Gastroesophageal sphincter (tissue), 4 donors: ENCODE measurements at regions not wholly inside any gene's neighbourhood (a gene's known extent, or its start where the extent isn't known, plus 50 kb on each side); places are given as distances from the start of the nearest gene placed in this dataset.

ENCODE experiments used
- ATAC-seq: fragments of 150-250 bp; one replicate; pipeline ENCODE4 v1.9.1; 2016; ENCODE audit warnings: mild to moderate bottlenecking, moderate library complexity
- H3K27ac ChIP-seq, 4 donors: fragments of 200-600 bp; sonication (generic) in 3 of 4; 1 replicate in 3 of 4; 2 replicates in 1 of 4; pipeline ENCODE4 v1.5.1; 2016 to 2019
- H3K27me3 ChIP-seq: fragments of 200-600 bp; sonication (generic); one replicate; pipeline ENCODE4 v1.5.1; 2019
- H3K36me3 ChIP-seq, 2 donors: fragments of 200-600 bp; sonication (generic); one replicate each; pipeline ENCODE4 v1.5.1; 2019; ENCODE audit warnings: control low read depth in 1 of 2
- H3K4me1 ChIP-seq, 3 donors: fragments of 200-600 bp; sonication (generic); 1 replicate in 2 of 3; 2 replicates in 1 of 3; pipeline ENCODE4 v1.5.1; 2016 to 2019; ENCODE audit warnings: control low read depth in 2 of 3
- H3K4me3 ChIP-seq, 2 donors: fragments of 200-600 bp; sonication (generic); one replicate each; pipeline ENCODE4 v1.5.1; 2019; ENCODE audit warnings: mild to moderate bottlenecking in 1 of 2, moderate library complexity in 1 of 2
- H3K9me3 ChIP-seq, 3 donors: fragments of 200-600 bp; sonication (generic); one replicate each; pipeline ENCODE4 v1.5.1; 2017 to 2019; ENCODE audit warnings: control low read depth in 2 of 3
- EP300 ChIP-seq: sonication (generic); formaldehyde crosslinking; IDR thresholded peaks from one replicate; pipeline ENCODE4 v1.6.1; 2017; ENCODE audit warnings: antibody characterized with exemption, mild to moderate bottlenecking
- POLR2A ChIP-seq, 2 donors: fragments of 450-650 bp; IDR thresholded peaks; one replicate each; pipeline ENCODE4 v1.6.1; 2017; ENCODE audit warnings: antibody characterized with exemption in 2 of 2, mild to moderate bottlenecking in 2 of 2, moderate library complexity in 1 of 2
- POLR2AphosphoS5 ChIP-seq: sonication (generic); formaldehyde crosslinking; IDR thresholded peaks from one replicate; pipeline ENCODE4 v1.6.1; 2017; ENCODE audit warnings: antibody characterized with exemption
- WGBS, 2 donors: methylation state at CpG; one replicate each; pipeline ENCODE4 v1.1.5; 2018; ENCODE audit warnings: low coverage in 1 of 2; 5-methylcytosine and 5-hydroxymethylcytosine counted together
- TF ChIP-seq, protein P1 (sequence below), 4 experiments: fragments of 200-600 bp in 2 of 4; fragments of 450-650 bp in 2 of 4; sonication (generic) in 1 of 4; IDR thresholded peaks; one replicate each; pipeline ENCODE4 v1.5.1; 2017 to 2019; ENCODE audit warnings: antibody characterized with exemption in 4 of 4, mild to moderate bottlenecking in 2 of 4, moderate library complexity in 2 of 4

DNA sequence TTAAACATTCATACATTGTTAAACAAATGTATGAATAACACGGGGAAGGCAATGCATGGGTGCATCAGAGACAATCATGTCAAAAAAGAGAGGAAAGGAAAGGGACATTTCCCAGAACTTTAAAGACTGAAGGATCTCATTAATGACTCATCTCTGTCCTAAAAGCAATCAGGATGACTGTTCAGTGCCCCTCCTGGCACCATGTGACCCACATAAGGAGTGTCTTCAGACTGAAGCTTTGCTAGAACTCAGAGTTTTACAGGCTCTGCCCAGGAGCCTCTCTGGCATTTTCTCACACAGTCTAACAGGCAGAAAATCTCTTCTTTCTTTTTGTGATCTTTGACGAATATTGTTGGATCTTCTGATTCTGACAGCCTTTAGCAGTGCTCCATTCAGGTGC is 315.3 kb downstream of the OTUD1 start:
- no peaks in the 10 kb centered on the region for H3K4me1 ChIP-seq
- ATAC-seq: no peak
- H3K27ac ChIP-seq: no peak overlapping the region
- H3K27me3 ChIP-seq: peaks cover 15% of the 10 kb centered on the region
- TF ChIP-seq, protein P1, sequence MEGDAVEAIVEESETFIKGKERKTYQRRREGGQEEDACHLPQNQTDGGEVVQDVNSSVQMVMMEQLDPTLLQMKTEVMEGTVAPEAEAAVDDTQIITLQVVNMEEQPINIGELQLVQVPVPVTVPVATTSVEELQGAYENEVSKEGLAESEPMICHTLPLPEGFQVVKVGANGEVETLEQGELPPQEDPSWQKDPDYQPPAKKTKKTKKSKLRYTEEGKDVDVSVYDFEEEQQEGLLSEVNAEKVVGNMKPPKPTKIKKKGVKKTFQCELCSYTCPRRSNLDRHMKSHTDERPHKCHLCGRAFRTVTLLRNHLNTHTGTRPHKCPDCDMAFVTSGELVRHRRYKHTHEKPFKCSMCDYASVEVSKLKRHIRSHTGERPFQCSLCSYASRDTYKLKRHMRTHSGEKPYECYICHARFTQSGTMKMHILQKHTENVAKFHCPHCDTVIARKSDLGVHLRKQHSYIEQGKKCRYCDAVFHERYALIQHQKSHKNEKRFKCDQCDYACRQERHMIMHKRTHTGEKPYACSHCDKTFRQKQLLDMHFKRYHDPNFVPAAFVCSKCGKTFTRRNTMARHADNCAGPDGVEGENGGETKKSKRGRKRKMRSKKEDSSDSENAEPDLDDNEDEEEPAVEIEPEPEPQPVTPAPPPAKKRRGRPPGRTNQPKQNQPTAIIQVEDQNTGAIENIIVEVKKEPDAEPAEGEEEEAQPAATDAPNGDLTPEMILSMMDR (IDR thresholded peaks at IDR 0.05): no peak
- TF ChIP-seq POLR2AphosphoS5 (no peak), EP300 (no peak), POLR2A (IDR thresholded peaks at IDR 0.05) (no peak)
- H3K4me3 ChIP-seq: no peak overlapping the region
- H3K9me3 ChIP-seq: no peaks in the 10 kb centered on the region
- 29 to 70% methylated on average over 1 to 2 of the region's 2 CpGs for WGBS, 2 donors
- no peaks in the 10 kb centered on the region for H3K36me3 ChIP-seq

DNA sequence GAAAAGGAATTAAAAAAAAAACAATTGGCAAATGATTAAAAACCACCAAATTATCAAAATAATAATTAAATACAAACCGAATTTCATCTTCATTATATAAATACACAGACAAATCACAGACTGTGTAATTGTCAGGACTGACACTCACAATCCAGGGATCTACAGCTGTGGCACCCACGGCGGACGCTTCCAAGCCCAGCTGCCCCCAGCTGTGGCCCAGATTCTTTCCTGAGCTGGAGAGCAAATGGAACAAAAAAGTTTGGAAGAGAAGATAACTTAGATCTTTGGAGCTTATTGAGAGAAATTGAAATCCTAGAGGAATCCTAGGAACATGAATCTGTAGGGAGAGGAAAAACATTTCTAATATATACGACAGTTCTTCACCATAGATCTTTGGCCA is 316.1 kb downstream of the OTUD1 start:
- Histone ChIP-seq H3K4me3 (no peak overlapping the region), H3K4me1 (no peaks in the 10 kb centered on the region), H3K36me3 (no peaks in the 10 kb centered on the region), H3K27ac (no peak overlapping the region), H3K9me3 (no peaks in the 10 kb centered on the region), H3K27me3 (peaks cover 11% of the 10 kb centered on the region)
- no peak for ATAC-seq
- TF ChIP-seq, protein P1 (IDR thresholded peaks at IDR 0.05): no peak
- TF ChIP-seq POLR2A (IDR thresholded peaks at IDR 0.05) (no peak), EP300 (no peak), POLR2AphosphoS5 (no peak)
- WGBS, 2 donors: 29 to 62% methylated on average over 4 to 5 of the region's 5 CpGs

DNA sequence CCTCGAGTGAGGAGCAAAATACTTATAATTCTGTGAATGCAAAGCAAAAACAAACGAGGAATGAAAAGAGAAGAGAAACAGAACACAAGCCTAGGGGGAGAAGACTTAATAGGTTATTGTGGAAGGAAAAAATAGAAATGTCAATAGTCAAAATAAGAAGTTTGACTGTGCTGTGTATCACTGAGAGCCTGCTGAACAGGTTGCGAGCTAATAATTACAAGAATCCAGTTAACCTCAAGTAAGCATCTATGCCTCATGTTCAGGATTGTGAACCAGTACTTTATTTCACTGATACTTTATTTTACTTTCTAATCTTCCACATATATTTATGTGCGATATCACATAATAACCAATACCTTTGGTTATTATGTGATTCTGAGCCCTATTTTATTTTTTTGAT is 316.7 kb downstream of the OTUD1 start:
- no peak for ATAC-seq
- Histone ChIP-seq H3K36me3 (no peaks in the 10 kb centered on the region), H3K9me3 (no peaks in the 10 kb centered on the region), H3K27ac (no peak overlapping the region), H3K4me1 (no peaks in the 10 kb centered on the region), H3K4me3 (no peak overlapping the region), H3K27me3 (peaks cover 6% of the 10 kb centered on the region)
- 59 to 91% methylated on average over 2 to 4 of the region's 4 CpGs for WGBS, 2 donors
- TF ChIP-seq POLR2AphosphoS5: no peak
- TF ChIP-seq EP300: no peak
- TF ChIP-seq, protein P1 (IDR thresholded peaks at IDR 0.05): no peak
- TF ChIP-seq POLR2A (IDR thresholded peaks at IDR 0.05): no peak

- WGBS, 2 donors: 60 to 100% methylated on average over 1 of the region's 1 CpG
- no peak overlapping the region for H3K4me3 ChIP-seq
- H3K36me3 ChIP-seq: no peaks in the 10 kb centered on the region
- H3K9me3 ChIP-seq: peaks cover 0 to 20% (median 0%) of the 10 kb centered on the region in 3 donors
- no peaks in the 10 kb centered on the region for H3K4me1 ChIP-seq
- no peak overlapping the region for H3K27ac ChIP-seq
- H3K27me3 ChIP-seq: peaks cover 3% of the 10 kb centered on the region
- no peak for ATAC-seq
- no peak for TF ChIP-seq POLR2AphosphoS5
- no peak for TF ChIP-seq EP300
- no peak for TF ChIP-seq POLR2A (IDR thresholded peaks at IDR 0.05)
- TF ChIP-seq, protein P1 (IDR thresholded peaks at IDR 0.05): no peak
Observed at GRCh38 chr10:23768281-23768680, 329.4 kb downstream of the OTUD1 start.

DNA sequence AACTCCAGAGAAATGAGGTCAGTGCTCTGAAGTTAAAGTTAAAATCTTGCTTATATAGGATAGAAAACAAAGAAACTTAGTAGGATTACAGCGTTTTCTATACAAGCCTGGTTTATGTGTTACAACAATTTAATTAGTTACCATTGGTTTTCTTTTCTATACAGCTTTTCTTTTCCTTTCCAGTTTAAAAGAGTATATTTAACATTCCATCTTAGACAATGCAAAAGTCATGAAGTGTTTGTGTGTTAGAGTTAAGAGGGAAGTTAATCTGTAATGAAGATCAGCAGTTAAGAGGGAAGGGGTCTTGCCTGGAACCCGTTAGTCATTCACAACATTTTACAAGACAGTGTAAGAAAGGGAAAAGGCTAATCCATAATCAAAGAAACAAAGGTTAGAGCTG is 338.3 kb downstream of the OTUD1 start:
- no peaks in the 10 kb centered on the region for H3K4me1 ChIP-seq
- ATAC-seq: no peak
- no peak overlapping the region for H3K27ac ChIP-seq
- no peak overlapping the region for H3K4me3 ChIP-seq
- 29 to 55% methylated on average over 2 of the region's 2 CpGs for WGBS, 2 donors
- TF ChIP-seq EP300: no peak
- TF ChIP-seq POLR2A (IDR thresholded peaks at IDR 0.05): no peak
- no peak for TF ChIP-seq POLR2AphosphoS5
- TF ChIP-seq, protein P1 (IDR thresholded peaks at IDR 0.05): no peak
- H3K9me3 ChIP-seq: no peaks in the 10 kb centered on the region
- H3K36me3 ChIP-seq: no peaks in the 10 kb centered on the region
- no peaks in the 10 kb centered on the region for H3K27me3 ChIP-seq
